ENCODE measurements at regions not wholly inside any gene's neighbourhood (a gene's known extent, or its start where the extent isn't known, plus 50 kb on each side); places are given as distances from the start of the nearest gene placed in this dataset.

GRCh38 chr13:85321734-85322133, 477.5 kb downstream of the SLITRK6 start:
- no peaks in the 10 kb centered on the region for H3K36me3 ChIP-seq (ENCODE audit: control insufficient read depth, insufficient read depth, low read length)
- H2AK5ac ChIP-seq (ENCODE audit: low read depth, low read length) = no peak overlapping the region
- H3K9ac ChIP-seq (ENCODE audit: low read depth, low read length) = no peak overlapping the region
- H3K27me3 ChIP-seq (ENCODE audit: control insufficient read depth, insufficient read depth, low read length) = no peaks in the 10 kb centered on the region
- H4K20me1 ChIP-seq (ENCODE audit: insufficient read depth, low read length) = no peaks in the 10 kb centered on the region
- intact Hi-C loops (cut with micrococcal nuclease) (no loop called here), in situ Hi-C loops (cut with MboI; ENCODE audit: low sequenced_read_pairs) (no loop called here), dilution Hi-C loops (cut with HindIII; ENCODE audit: low sequenced_read_pairs, unreplicated experiment) (no loop called here)
- no TSS peak for BruUV-seq (replicated peaks)
- H3K27ac ChIP-seq (ENCODE audit: insufficient read depth, low read length) = no peak overlapping the region
- H4K91ac ChIP-seq (ENCODE audit: insufficient read depth, low read depth, low read length) = no peak overlapping the region
- no peak overlapping the region for H3K56ac ChIP-seq (ENCODE audit: extremely low read depth, insufficient read depth, low read length)
- H3K18ac ChIP-seq (ENCODE audit: low read depth, low read length) = no peak overlapping the region
- H3K4me2 ChIP-seq (ENCODE audit: low read depth, low read length) = no peak overlapping the region
- H3K9me3 ChIP-seq (ENCODE audit: control insufficient read depth, insufficient read depth, low read length) = no peaks in the 10 kb centered on the region
- no peak overlapping the region for H3K23ac ChIP-seq (ENCODE audit: low read depth, low read length)
- no peak overlapping the region for H4K8ac ChIP-seq (ENCODE audit: low read depth in 2 of 2, low read length in 2 of 2)
- no peak overlapping the region for H2BK15ac ChIP-seq (ENCODE audit: low read depth, low read length)
- ATAC-seq (ENCODE audit: low read depth) (no peak), DNase-seq (no peak)
- H3K4me1 ChIP-seq (ENCODE audit: control insufficient read depth, insufficient read depth, low read length) = no peaks in the 10 kb centered on the region
- no peak overlapping the region for H2BK120ac ChIP-seq (ENCODE audit: low read depth, low read length)
- no peak overlapping the region for H3K14ac ChIP-seq (replicated peaks; ENCODE audit: low read depth, low read length)
- H3K9me1 ChIP-seq (ENCODE audit: insufficient read depth, low read length) = no peaks in the 10 kb centered on the region
- no peak overlapping the region for H3K4me3 ChIP-seq (ENCODE audit: insufficient read depth, low read depth, low read length)
- H2BK20ac ChIP-seq (ENCODE audit: low read depth, low read length) = no peak overlapping the region
- H3K79me1 ChIP-seq (ENCODE audit: low read depth in 1 of 2, low read length in 2 of 2) = no peaks in the 10 kb centered on the region
- H3K4ac ChIP-seq (ENCODE audit: low read depth, low read length) = no peak overlapping the region
- H4K5ac ChIP-seq (ENCODE audit: low read depth, low read length) = no peak overlapping the region
- no peak overlapping the region for H2BK5ac ChIP-seq (ENCODE audit: low read depth, low read length, poor library complexity, severe bottlenecking)
- H2AFZ ChIP-seq (replicated peaks; ENCODE audit: low read length, poor library complexity) = no peak overlapping the region
- H2AK9ac ChIP-seq (replicated peaks; ENCODE audit: low read depth, low read length, poor library complexity) = no peak overlapping the region
- ChIA-PET POLR2A (ENCODE audit: unreplicated experiment) (no interaction called here), CTCF (no interaction called here)
- no peak for TF ChIP-seq MAFK (IDR thresholded peaks at IDR 0.05; ENCODE audit: low read depth, low read length)
- TF ChIP-seq CTCF (conservative IDR thresholded peaks at IDR 0.05; ENCODE audit: low read depth, low read length) = no peak
- TF ChIP-seq FOS (IDR thresholded peaks at IDR 0.05; ENCODE audit: low read depth, low read length) = no peak
- TF ChIP-seq CHD1 (IDR thresholded peaks at IDR 0.05; ENCODE audit: low read depth, low read length) = no peak
- no peak for TF ChIP-seq ELK1 (IDR thresholded peaks at IDR 0.05; ENCODE audit: borderline replicate concordance, low read depth, low read length)
- TF ChIP-seq USF2 (IDR thresholded peaks at IDR 0.05; ENCODE audit: low read depth, low read length) = no peak
- no peak for TF ChIP-seq NFE2L2 (IDR thresholded peaks at IDR 0.05; ENCODE audit: low read depth, low read length)
- no peak for TF ChIP-seq RAD21 (IDR thresholded peaks at IDR 0.05; ENCODE audit: low read length)

All from IMR-90 (cell line).